Liver (tissue), 8 donors: ENCODE measurements at regions not wholly inside any gene's neighbourhood (a gene's known extent, or its start where the extent isn't known, plus 50 kb on each side); places are given as distances from the start of the nearest gene placed in this dataset.

Source experiments
- DNase-seq: peaks from one replicate; pipeline ENCODE4 v3.0.0-alpha.2; 2017; ENCODE audit warnings: low spot score
- H3K27ac ChIP-seq, 2 donors: one replicate each; pipeline ENCODE4 v1.7.0; 2013; ENCODE audit warnings: inconsistent platforms in 2 of 2, low read length in 2 of 2, control low read depth in 1 of 2, low read depth in 1 of 2, mild to moderate bottlenecking in 1 of 2
- H3K27me3 ChIP-seq, 4 donors: one replicate each; pipeline versions ENCODE4 v1.6.1 to v1.7.0; 2013; ENCODE audit warnings: low read length in 3 of 4, inconsistent platforms in 1 of 4, mild to moderate bottlenecking in 1 of 4, moderate library complexity in 1 of 4; ENCODE audit not compliant: control insufficient read depth in 4 of 4, insufficient read depth in 4 of 4
- H3K36me3 ChIP-seq, 4 donors: one replicate each; pipeline versions ENCODE4 v1.6.1 to v1.7.0; 2013; ENCODE audit warnings: low read length in 3 of 4, mild to moderate bottlenecking in 3 of 4, low read depth in 1 of 4, moderate library complexity in 1 of 4; ENCODE audit not compliant: control insufficient read depth in 4 of 4, insufficient read depth in 3 of 4
- H3K4me1 ChIP-seq, 4 donors: one replicate each; pipeline versions ENCODE4 v1.6.1 to v1.7.0; 2013; ENCODE audit warnings: low read length in 3 of 4, mild to moderate bottlenecking in 3 of 4, moderate library complexity in 1 of 4; ENCODE audit not compliant: control insufficient read depth in 4 of 4, insufficient read depth in 4 of 4
- H3K4me3 ChIP-seq, 3 donors: one replicate each; pipeline versions ENCODE4 v1.6.1 to v1.7.0; 2013; ENCODE audit warnings: low read length in 3 of 3, control low read depth in 1 of 3, low read depth in 1 of 3, mild to moderate bottlenecking in 1 of 3
- H3K9ac ChIP-seq, 2 donors: one replicate each; pipeline ENCODE4 v1.7.0; 2013; ENCODE audit warnings: low read length in 2 of 2, mild to moderate bottlenecking in 2 of 2, moderate library complexity in 2 of 2, control low read depth in 1 of 2, low read depth in 1 of 2
- H3K9me3 ChIP-seq, 4 donors: one replicate each; pipeline versions ENCODE4 v1.6.1 to v1.7.0; 2013; ENCODE audit warnings: low read length in 3 of 4; ENCODE audit not compliant: control insufficient read depth in 4 of 4
- EGR1 ChIP-seq, 2 donors: IDR thresholded peaks; 2 replicates each; pipeline ENCODE4 v1.6.1; 2016 to 2018; ENCODE audit warnings: antibody characterized with exemption in 2 of 2, low read depth in 2 of 2
- FOXA1 ChIP-seq: IDR thresholded peaks from 2 replicates; pipeline ENCODE4 v1.6.1; 2016; ENCODE audit warnings: antibody characterized with exemption
- FOXA2 ChIP-seq: IDR thresholded peaks from 2 replicates; pipeline ENCODE4 v1.6.1; 2016; ENCODE audit warnings: antibody characterized with exemption
- GABPA ChIP-seq, 2 donors: IDR thresholded peaks in 1 of 2; conservative IDR thresholded peaks in 1 of 2; 2 replicates each; pipeline ENCODE4 v1.6.1; 2016; ENCODE audit warnings: antibody characterized with exemption in 2 of 2, mild to moderate bottlenecking in 1 of 2, moderate library complexity in 1 of 2
- HNF4A ChIP-seq, 2 donors: conservative IDR thresholded peaks; 2 replicates each; pipeline ENCODE4 v1.6.1; 2016; ENCODE audit warnings: antibody characterized with exemption in 2 of 2, mild to moderate bottlenecking in 2 of 2
- HNF4G ChIP-seq: IDR thresholded peaks from 2 replicates; pipeline ENCODE4 v1.6.1; 2016; ENCODE audit warnings: antibody characterized with exemption
- JUND ChIP-seq, 2 donors: IDR thresholded peaks; 2 replicates each; pipeline ENCODE4 v1.6.1; 2016; ENCODE audit warnings: antibody characterized with exemption in 2 of 2
- NR2F2 ChIP-seq: IDR thresholded peaks from 2 replicates; pipeline ENCODE4 v1.6.1; 2016; ENCODE audit warnings: antibody characterized with exemption
- RAD21 ChIP-seq, 2 donors: IDR thresholded peaks; 2 replicates each; pipeline ENCODE4 v1.6.1; 2016; ENCODE audit warnings: antibody characterized with exemption in 2 of 2, mild to moderate bottlenecking in 2 of 2
- RXRA ChIP-seq, 2 donors: IDR thresholded peaks; 2 replicates each; pipeline ENCODE4 v1.6.1; 2017 to 2018; ENCODE audit warnings: antibody characterized with exemption in 2 of 2, mild to moderate bottlenecking in 1 of 2
- SP1 ChIP-seq: IDR thresholded peaks from 2 replicates; pipeline ENCODE4 v1.6.1; 2018; ENCODE audit warnings: antibody characterized with exemption, mild to moderate bottlenecking
- TAF1 ChIP-seq: conservative IDR thresholded peaks from 2 replicates; pipeline ENCODE4 v1.6.1; 2016; ENCODE audit warnings: antibody characterized with exemption, mild to moderate bottlenecking
- YY1 ChIP-seq: IDR thresholded peaks from 2 replicates; pipeline ENCODE4 v1.6.1; 2016; ENCODE audit warnings: antibody characterized with exemption, mild to moderate bottlenecking
- WGBS: extraction: QIAGEN DNeasy Blood & Tissue Kit; methylation state at CpG from one replicate; pipeline ENCODE4 v1.1.7; 2013; 5-methylcytosine and 5-hydroxymethylcytosine counted together
- TF ChIP-seq, protein P1 (sequence below): IDR thresholded peaks from 2 replicates; pipeline ENCODE4 v1.6.1; 2016; ENCODE audit warnings: antibody characterized with exemption
- TF ChIP-seq, protein P2 (sequence below): IDR thresholded peaks from 2 replicates; pipeline ENCODE4 v1.6.1; 2016; ENCODE audit warnings: antibody characterized with exemption
- TF ChIP-seq, protein P3 (sequence below): IDR thresholded peaks from 2 replicates; pipeline ENCODE4 v1.6.1; 2016; ENCODE audit warnings: antibody characterized with exemption, mild to moderate bottlenecking
- TF ChIP-seq, protein P4 (sequence below): fragments of 150-350 bp; IDR thresholded peaks from 2 replicates; pipeline ENCODE4 v1.5.1; 2017; ENCODE audit warnings: improper control_type of control experiment, low read depth, low read length; ENCODE audit not compliant: missing input control
- donor health status: healthy.
- donor health status: healthy.
- donor health status: healthy.
- donor health status: healthy.
- donor health status: healthy.

DNA sequence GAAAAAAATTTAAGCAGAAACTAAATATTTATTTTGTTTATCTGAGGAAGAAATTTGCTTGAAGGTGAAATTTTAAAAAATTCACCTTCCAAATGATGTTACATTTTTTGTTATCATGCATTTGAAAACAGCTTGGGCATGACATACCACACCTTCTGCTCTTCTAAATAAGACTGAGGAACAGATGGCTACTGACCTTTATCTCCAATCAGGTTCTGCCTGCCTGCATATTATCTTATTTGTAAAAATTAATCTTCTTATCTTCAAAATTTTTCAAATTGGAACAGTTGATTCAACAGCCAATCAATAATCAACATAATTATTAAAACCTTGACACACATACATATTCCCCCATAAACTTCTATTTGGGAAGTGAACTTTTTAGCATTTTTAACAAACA is 641.8 kb upstream of the ZNF385D start:
- Histone ChIP-seq H3K9me3 (peaks cover 0 to 4% (median 0%) of the 10 kb centered on the region in 4 donors), H3K27me3 (peaks cover 0 to 2% (median 0%) of the 10 kb centered on the region in 4 donors), H3K4me3 (no peak overlapping the region), H3K4me1 (no peaks in the 10 kb centered on the region), H3K36me3 (no peaks in the 10 kb centered on the region), H3K27ac (no peak overlapping the region), H3K9ac (no peak overlapping the region)
- no peak for DNase-seq
- TF ChIP-seq, protein P1, sequence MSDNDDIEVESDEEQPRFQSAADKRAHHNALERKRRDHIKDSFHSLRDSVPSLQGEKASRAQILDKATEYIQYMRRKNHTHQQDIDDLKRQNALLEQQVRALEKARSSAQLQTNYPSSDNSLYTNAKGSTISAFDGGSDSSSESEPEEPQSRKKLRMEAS = no peak
- no peak for TF ChIP-seq EGR1 (IDR thresholded peaks at IDR 0.05; ENCODE audit: low read depth in 2 of 2)
- TF ChIP-seq YY1 = no peak

DNA sequence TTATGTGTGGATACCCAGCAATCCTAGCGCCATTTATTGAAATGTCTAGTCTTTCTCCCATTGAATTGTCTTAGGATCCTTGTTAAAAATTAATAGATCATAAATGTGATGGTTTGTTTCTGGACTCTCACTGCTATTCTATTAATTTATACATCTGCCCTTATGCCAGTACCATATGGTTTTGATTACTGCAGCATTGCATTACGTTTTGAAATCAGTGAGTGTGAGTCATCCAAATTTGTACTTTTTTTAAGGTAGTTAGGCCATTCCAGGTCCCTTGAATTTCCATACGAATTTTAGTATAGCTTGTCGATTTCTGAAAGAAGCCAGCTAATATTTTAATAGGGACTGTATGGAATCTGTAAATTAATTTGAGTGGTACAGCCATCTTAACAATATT is 648.6 kb upstream of the ZNF385D start:
- Histone ChIP-seq H3K36me3 (no peaks in the 10 kb centered on the region), H3K4me3 (no peak overlapping the region), H3K9me3 (no peaks in the 10 kb centered on the region), H3K27me3 (no peaks in the 10 kb centered on the region), H3K9ac (no peak overlapping the region), H3K4me1 (no peaks in the 10 kb centered on the region), H3K27ac (no peak overlapping the region)
- TF ChIP-seq EGR1 (IDR thresholded peaks at IDR 0.05; ENCODE audit: low read depth in 2 of 2) (no peak), TAF1 (no peak)
- TF ChIP-seq, protein P2, sequence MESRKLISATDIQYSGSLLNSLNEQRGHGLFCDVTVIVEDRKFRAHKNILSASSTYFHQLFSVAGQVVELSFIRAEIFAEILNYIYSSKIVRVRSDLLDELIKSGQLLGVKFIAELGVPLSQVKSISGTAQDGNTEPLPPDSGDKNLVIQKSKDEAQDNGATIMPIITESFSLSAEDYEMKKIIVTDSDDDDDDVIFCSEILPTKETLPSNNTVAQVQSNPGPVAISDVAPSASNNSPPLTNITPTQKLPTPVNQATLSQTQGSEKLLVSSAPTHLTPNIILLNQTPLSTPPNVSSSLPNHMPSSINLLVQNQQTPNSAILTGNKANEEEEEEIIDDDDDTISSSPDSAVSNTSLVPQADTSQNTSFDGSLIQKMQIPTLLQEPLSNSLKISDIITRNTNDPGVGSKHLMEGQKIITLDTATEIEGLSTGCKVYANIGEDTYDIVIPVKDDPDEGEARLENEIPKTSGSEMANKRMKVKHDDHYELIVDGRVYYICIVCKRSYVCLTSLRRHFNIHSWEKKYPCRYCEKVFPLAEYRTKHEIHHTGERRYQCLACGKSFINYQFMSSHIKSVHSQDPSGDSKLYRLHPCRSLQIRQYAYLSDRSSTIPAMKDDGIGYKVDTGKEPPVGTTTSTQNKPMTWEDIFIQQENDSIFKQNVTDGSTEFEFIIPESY = no peak
- DNase-seq = no peak
- 61% methylated on average over 4 of the region's 4 CpGs for WGBS

DNA sequence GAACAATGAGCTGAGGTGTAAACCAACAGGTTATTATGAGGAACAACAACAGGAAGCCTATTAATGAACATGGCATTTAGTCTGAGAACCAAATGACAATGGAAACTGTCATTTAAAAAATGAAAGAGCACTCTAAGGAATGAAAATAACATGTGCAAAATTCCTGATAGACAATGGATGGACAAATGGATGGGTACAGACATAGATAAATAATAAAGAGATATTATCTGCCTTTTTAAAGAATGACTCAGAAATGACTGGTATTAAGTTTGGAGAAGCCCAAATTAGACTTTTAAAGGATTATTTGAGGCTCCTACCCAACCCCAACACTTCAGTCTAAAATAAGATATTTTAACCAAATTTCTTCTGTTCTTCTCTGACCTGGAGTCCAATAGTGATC is 650.5 kb upstream of the ZNF385D start:
- Histone ChIP-seq H3K27ac (no peak overlapping the region), H3K9ac (no peak overlapping the region), H3K36me3 (no peaks in the 10 kb centered on the region), H3K27me3 (no peaks in the 10 kb centered on the region), H3K4me3 (no peak overlapping the region), H3K9me3 (no peaks in the 10 kb centered on the region), H3K4me1 (no peaks in the 10 kb centered on the region)
- DNase-seq = no peak
- TF ChIP-seq FOXA2 (no peak), RXRA (IDR thresholded peaks at IDR 0.05) (no peak), RAD21 (IDR thresholded peaks at IDR 0.05) (no peak), GABPA (IDR thresholded peaks at IDR 0.05 in 1 of 2, conservative IDR thresholded peaks at IDR 0.05 in 1 of 2) (no peak), SP1 (no peak), TAF1 (no peak), HNF4G (no peak), JUND (IDR thresholded peaks at IDR 0.05) (no peak), FOXA1 (no peak), EGR1 (IDR thresholded peaks at IDR 0.05; ENCODE audit: low read depth in 2 of 2) (no peak), YY1 (no peak), NR2F2 (no peak), HNF4A (conservative IDR thresholded peaks at IDR 0.05) (no peak)
- TF ChIP-seq, protein P3, sequence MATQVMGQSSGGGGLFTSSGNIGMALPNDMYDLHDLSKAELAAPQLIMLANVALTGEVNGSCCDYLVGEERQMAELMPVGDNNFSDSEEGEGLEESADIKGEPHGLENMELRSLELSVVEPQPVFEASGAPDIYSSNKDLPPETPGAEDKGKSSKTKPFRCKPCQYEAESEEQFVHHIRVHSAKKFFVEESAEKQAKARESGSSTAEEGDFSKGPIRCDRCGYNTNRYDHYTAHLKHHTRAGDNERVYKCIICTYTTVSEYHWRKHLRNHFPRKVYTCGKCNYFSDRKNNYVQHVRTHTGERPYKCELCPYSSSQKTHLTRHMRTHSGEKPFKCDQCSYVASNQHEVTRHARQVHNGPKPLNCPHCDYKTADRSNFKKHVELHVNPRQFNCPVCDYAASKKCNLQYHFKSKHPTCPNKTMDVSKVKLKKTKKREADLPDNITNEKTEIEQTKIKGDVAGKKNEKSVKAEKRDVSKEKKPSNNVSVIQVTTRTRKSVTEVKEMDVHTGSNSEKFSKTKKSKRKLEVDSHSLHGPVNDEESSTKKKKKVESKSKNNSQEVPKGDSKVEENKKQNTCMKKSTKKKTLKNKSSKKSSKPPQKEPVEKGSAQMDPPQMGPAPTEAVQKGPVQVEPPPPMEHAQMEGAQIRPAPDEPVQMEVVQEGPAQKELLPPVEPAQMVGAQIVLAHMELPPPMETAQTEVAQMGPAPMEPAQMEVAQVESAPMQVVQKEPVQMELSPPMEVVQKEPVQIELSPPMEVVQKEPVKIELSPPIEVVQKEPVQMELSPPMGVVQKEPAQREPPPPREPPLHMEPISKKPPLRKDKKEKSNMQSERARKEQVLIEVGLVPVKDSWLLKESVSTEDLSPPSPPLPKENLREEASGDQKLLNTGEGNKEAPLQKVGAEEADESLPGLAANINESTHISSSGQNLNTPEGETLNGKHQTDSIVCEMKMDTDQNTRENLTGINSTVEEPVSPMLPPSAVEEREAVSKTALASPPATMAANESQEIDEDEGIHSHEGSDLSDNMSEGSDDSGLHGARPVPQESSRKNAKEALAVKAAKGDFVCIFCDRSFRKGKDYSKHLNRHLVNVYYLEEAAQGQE = no peak
- TF ChIP-seq, protein P2 = no peak
- TF ChIP-seq, protein P4, sequence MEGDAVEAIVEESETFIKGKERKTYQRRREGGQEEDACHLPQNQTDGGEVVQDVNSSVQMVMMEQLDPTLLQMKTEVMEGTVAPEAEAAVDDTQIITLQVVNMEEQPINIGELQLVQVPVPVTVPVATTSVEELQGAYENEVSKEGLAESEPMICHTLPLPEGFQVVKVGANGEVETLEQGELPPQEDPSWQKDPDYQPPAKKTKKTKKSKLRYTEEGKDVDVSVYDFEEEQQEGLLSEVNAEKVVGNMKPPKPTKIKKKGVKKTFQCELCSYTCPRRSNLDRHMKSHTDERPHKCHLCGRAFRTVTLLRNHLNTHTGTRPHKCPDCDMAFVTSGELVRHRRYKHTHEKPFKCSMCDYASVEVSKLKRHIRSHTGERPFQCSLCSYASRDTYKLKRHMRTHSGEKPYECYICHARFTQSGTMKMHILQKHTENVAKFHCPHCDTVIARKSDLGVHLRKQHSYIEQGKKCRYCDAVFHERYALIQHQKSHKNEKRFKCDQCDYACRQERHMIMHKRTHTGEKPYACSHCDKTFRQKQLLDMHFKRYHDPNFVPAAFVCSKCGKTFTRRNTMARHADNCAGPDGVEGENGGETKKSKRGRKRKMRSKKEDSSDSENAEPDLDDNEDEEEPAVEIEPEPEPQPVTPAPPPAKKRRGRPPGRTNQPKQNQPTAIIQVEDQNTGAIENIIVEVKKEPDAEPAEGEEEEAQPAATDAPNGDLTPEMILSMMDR = no peak
- TF ChIP-seq, protein P1 = no peak
